ENCODE measurements at regions not wholly inside any gene's neighbourhood (a gene's known extent, or its start where the extent isn't known, plus 50 kb on each side); places are given as distances from the start of the nearest gene placed in this dataset.

DNA sequence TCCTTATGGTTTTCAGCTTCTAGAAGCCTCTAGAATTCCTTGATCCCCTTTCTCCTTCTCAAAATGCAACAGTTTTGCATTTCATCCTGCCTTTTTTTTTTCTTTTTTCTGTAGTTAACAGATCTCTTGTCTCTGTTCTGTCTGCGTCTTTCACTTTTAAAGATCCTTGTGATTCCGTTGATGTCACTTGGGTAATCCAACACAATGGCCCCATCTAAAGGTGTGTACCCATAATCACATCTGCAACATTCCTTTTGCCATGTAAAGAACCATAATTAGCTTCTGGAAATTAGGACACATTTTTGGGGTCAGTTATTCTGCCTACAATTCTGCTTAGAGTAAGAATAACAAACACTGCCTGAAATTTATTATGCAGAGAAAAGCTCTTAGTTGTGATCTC, 1180.9 kb upstream of the ADGRL3 start:
- TF ChIP-seq, protein P1, sequence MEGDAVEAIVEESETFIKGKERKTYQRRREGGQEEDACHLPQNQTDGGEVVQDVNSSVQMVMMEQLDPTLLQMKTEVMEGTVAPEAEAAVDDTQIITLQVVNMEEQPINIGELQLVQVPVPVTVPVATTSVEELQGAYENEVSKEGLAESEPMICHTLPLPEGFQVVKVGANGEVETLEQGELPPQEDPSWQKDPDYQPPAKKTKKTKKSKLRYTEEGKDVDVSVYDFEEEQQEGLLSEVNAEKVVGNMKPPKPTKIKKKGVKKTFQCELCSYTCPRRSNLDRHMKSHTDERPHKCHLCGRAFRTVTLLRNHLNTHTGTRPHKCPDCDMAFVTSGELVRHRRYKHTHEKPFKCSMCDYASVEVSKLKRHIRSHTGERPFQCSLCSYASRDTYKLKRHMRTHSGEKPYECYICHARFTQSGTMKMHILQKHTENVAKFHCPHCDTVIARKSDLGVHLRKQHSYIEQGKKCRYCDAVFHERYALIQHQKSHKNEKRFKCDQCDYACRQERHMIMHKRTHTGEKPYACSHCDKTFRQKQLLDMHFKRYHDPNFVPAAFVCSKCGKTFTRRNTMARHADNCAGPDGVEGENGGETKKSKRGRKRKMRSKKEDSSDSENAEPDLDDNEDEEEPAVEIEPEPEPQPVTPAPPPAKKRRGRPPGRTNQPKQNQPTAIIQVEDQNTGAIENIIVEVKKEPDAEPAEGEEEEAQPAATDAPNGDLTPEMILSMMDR (IDR thresholded peaks at IDR 0.05; ENCODE audit: low read depth, low read length) = no peak
- H3K4me3 ChIP-seq (replicated peaks in 1 of 2; ENCODE audit: low read depth in 2 of 2, low read length in 2 of 2) = no peak overlapping the region
- no peak for DNase-seq (ENCODE audit: low read depth in 2 of 2)

DNA sequence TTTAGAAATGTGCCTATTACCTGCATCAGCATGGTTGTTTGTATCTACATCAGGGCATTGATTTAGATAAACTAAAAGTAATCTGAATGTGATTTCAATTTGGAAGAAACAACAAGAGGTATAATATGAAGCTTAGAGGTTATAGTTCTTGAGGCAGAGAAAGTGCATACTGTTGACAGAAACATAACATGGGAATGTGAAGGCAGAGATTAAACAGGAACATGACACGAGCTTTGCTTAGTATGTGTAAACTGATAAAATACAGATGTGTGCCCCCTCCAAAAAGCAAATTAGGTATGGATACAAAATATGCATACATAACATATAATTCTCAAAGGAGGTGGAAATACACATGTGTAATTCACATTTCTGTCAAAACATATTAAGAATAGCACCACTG, 1180.2 kb upstream of the ADGRL3 start:
- TF ChIP-seq, protein P1 (IDR thresholded peaks at IDR 0.05; ENCODE audit: low read depth, low read length) = no peak
- no peak for DNase-seq (ENCODE audit: low read depth in 2 of 2)
- no peak overlapping the region for H3K4me3 ChIP-seq (replicated peaks in 1 of 2; ENCODE audit: low read depth in 2 of 2, low read length in 2 of 2)

DNA sequence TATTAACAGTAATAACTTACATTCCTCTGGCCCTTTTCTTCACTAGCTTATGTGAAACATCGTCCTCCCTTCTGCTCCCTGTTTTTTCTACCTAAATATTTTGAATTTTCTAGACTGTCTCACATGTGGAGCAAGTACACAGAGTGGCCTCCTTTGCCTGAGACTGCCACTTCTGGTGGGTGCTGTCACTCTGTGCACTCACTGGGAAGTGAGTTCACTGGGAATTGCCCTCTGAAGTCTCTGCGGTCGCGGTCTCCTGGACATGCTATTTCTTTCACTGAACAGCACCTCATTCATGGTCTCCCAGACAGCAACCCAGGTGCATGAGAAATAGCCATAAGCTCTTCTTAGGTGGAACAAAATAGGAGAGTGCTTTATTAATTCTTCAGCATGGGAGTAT, 1179.7 kb upstream of the ADGRL3 start:
- DNase-seq (ENCODE audit: low read depth in 2 of 2) = no peak
- TF ChIP-seq, protein P1 (IDR thresholded peaks at IDR 0.05; ENCODE audit: low read depth, low read length) = no peak
- H3K4me3 ChIP-seq (replicated peaks in 1 of 2; ENCODE audit: low read depth in 2 of 2, low read length in 2 of 2) = no peak overlapping the region

DNA sequence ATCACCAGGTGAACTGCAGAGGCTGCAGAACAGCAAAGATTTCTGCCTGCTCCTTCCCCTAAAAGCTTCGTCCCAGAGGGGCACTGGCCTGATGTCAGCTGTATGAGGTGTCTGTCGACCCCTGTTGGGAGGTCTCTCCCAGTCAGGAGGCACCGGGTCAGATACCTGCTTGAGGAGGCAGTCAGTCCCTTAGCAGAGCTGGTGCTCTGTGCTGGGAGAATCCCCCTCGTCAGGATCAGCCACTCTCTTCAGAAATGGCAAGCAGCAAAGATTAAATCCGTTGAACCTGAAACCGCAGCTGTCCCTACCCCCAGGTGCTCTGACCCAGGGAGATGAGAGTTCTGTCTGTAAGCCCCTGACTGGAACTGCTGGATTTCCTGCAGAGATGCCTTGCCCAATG, 1166.3 kb upstream of the ADGRL3 start:
- no peak overlapping the region for H3K4me3 ChIP-seq (replicated peaks in 1 of 2; ENCODE audit: low read depth in 2 of 2, low read length in 2 of 2)
- TF ChIP-seq, protein P1 (IDR thresholded peaks at IDR 0.05; ENCODE audit: low read depth, low read length) = no peak
- DNase-seq (ENCODE audit: low read depth in 2 of 2) = no peak

DNA sequence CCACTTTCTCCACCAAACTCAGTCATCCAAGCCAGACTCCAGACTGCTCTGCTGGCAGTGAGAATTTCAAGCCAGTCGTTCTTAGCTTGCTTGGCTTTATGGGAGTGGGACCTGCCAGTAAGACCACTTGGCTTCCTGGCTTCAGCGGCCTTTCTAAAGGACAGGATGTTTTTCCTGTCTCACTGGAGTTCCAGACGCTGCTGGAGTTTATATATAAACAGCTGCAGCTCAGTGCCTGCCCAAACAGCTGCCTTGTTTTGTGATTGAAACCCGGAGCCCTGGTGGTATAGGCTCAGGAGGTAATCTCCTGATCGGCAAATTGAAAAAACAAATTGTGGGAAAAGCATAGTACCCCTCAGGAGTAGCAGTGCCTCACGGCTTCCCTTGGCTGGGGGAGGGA, 1165.8 kb upstream of the ADGRL3 start:
- TF ChIP-seq, protein P1 (IDR thresholded peaks at IDR 0.05; ENCODE audit: low read depth, low read length) = no peak
- no peak for DNase-seq (ENCODE audit: low read depth in 2 of 2)
- no peak overlapping the region for H3K4me3 ChIP-seq (replicated peaks in 1 of 2; ENCODE audit: low read depth in 2 of 2, low read length in 2 of 2)

DNA sequence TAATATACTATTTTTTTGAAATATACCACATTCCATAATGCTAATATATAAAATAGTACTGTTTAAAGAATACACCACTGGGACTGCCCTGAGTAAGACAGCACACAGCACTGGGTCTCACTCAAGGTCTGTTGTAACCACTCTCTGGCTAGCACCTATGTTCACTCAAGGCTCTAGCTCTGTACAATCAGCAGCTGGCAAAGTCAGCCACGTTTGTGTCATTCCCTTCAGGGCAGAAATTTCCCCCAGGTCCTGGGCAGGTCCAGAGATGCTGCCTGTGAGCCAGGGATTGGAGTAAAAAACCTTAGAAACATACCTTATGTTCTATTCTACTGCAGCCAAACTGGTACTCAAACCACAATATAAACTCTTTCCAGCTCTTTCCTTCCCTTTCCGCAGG, 1160.2 kb upstream of the ADGRL3 start:
- no peak for DNase-seq (ENCODE audit: low read depth in 2 of 2)
- TF ChIP-seq, protein P1 (IDR thresholded peaks at IDR 0.05; ENCODE audit: low read depth, low read length) = no peak

DNA sequence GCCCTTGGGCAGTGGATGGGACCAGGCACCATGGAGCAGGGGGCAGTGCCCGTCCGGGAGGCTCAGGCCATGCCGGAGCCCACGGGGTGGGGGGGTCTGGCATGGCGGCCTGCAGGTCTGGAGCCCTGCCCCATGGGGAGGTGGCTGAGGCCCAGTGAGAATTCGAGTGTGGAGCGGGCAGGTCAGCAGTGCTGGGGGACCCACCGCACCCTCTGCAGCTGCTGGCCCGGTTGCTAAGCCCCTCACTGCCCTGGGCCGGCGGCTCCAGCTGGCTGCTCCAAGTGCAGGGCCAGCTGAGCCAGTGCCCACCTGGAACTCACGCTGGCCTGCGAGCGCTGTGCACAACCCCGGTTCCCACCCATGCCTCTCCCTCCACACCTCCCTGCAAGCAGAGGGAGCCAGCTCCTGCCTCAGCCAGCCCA, 1157.9 kb upstream of the ADGRL3 start:
- no peak overlapping the region for H3K4me3 ChIP-seq (replicated peaks in 1 of 2; ENCODE audit: low read depth in 2 of 2, low read length in 2 of 2)
- TF ChIP-seq, protein P1 (IDR thresholded peaks at IDR 0.05; ENCODE audit: low read depth, low read length) = no peak
- no peak for DNase-seq (ENCODE audit: low read depth in 2 of 2)

More for the DNA sequence above, 1160.2 kb upstream of the ADGRL3 start:
- H3K4me3 ChIP-seq (replicated peaks in 1 of 2; ENCODE audit: low read depth in 2 of 2, low read length in 2 of 2) = no peak overlapping the region
